HG03135 (cell line): ENCODE measurements at regions not wholly inside any gene's neighbourhood (a gene's known extent, or its start where the extent isn't known, plus 50 kb on each side); places are given as distances from the start of the nearest gene placed in this dataset.

Experiments used
- ATAC-seq: cut with Tn5 transposase; IDR thresholded peaks from one replicate; pipeline ENCODE4 v1.9.1; 2021; ENCODE audit warnings: mild to moderate bottlenecking, moderate library complexity; ENCODE audit not compliant: unreplicated experiment

DNA sequence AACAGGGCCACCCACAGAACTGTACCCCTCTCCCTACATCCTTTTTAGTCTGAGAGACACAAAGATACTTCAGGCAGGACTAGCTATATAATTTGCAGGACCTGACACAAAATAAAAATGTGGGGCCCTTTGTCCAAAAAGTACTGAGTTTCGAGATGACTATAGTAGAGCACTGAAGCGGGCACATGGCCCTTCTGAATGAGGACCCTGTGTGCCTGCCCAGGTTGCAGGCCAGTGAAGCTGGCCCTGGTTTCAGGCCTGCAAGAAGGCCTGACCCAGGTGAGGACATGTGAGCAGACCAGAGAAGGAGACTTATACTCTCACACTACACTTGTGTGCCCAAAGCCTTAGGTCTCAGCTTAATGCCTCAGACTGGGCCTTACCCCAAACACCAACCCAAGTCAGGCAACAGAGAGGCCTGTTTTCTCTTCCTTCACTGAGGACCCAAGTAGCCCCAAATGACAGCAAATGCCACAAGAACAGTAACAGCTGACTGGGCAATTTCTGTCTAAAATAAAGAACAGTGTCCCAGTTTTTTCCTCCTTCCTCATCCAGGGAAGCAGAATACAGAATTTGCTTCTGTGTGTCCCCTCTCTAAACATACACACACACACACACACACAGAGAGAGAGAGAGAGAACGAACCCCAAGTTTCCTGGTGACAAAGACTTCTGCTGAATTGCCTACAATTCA is 100.9 kb upstream of the ARHGEF3 start:
- no peak for ATAC-seq

DNA sequence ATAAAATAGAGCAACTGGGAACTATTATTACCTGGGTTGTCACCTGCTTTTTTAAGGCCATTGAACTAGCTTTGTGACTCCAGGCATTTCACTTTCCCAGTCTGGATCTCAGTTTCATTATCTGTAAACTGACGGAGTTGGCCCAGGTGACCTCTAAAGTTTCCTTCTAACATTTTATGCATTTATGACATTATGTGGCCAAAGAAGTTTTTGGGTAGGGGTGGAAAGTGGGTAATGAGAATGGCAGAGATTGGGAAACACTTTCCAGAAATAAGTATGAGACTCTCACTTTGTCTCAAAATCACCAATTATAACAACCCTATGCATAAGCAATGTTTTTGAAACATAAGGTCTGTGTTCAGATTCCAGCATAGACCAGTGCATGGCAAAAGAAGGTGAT is 99.1 kb upstream of the ARHGEF3 start:
- no peak for ATAC-seq

DNA sequence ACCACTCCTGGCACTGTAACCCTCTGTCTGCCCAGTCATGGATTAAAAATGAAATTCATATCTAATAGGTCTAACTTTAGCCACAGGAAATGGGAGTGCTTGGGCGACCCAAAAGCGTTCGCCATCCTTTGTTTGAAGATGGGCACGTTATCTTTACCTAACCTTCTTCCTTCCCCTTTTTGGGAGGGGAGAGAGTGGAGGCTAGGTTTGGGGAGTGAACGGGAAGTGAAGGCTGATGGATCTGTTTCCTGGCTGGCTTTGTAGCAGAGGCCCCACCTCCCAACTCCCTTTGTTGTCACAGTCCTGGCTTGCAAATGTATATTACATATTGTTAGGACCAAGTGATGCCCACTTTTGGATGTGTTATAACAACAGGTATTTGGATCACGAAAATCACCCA is 98.1 kb upstream of the ARHGEF3 start:
- ATAC-seq, result no peak

DNA sequence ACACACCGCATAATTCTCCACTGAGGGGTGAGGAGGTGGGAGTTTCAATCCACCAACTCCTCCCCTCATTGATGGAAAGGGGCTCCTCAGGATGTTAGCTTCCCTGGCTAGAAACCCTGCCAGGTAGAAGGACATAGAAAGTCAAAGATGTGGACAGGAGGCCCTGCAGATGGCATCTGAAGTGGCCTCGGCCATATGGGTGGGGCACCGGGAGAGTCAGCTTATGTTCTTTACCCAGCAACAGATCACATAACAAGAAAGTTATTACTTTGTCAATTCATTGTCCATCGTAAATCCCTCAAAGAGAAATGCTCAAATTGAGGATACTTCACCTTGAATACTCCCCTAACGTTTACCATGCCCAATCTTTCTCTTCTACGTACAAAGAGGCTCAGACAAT is 97.3 kb upstream of the ARHGEF3 start:
- ATAC-seq, result no peak

- no peak for ATAC-seq
Observed at GRCh38 chr3:56896357-56896756, 94.6 kb upstream of the ARHGEF3 start.

DNA sequence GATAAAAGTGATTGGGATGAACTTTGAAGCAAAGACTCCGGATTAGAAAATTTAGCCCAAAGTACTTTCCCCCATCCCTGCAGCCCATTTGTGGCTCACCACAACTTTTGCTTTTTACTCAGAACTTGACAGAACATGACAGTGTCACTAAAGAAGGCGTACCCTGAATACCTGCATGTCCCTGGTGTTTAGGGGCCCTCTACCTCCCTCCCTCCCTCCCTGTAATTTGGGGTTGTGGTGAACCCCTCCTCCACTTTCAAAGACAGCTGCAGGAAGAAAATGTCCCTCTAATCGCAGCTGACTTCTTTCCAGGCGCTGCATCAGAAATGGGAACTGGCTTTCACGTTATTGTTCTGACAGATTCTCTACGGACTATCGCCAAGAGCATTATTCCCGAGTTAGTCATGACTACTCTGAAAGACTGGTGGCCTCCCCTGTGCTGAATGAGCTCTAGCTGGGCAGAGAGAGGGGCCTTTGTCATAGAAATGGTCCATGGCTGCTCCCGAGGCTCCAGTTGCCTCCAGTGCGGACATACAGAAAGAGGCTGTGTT is 93.2 kb upstream of the ARHGEF3 start:
- ATAC-seq, result no peak

- ATAC-seq, result no peak
Observed at GRCh38 chr3:56890448-56891091, 88.8 kb upstream of the ARHGEF3 start.

- no peak for ATAC-seq
Observed at GRCh38 chr3:56889131-56889530, 87.4 kb upstream of the ARHGEF3 start.

DNA sequence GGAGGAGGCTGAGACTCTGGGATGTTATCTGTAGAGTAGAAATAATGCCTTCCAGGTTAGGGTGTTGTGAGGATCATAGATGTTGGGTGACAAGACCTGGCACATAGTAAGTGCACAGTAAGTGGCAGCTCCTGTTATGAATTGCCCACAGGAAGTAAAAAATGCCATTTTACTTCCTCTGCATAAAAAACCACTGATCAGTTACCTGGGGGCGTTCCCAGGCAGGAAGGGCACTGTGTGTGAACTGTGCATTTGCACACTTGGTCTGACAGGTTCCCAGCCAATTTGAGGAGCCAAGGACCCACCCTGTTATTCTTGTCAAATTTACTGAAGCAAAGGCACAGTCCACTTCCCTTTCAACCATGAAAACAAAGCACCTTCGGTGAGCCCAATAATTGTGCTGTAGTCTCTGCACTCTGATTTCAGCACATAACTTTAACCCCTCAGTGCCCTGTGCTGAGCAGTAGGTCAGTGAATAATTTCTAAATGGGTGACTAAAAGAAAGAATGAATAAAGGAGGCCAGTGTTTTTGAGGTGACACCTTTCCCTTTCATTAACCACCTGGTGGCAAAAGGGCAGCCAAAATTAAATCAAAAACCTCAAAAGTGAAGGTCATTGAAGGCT is 85.8 kb upstream of the ARHGEF3 start:
- no peak for ATAC-seq

DNA sequence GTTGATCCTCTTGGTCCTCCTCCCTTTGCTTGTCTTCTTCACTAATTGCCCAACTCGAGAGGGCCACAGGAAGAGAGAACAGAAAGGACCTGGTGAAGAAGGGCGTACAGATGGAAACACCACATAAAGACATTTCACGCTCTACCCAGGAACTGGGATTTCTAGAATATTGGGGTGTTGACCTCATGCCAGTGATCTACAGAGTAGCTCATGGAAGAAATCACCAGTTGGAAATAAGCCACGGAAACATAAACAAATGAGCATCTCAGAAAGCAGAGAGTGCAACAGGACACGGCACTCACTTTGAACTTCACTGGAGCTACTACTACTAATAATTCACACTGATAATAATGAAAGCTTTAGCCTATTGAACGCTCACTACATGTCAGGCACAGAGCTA is 84.6 kb upstream of the ARHGEF3 start:
- no peak for ATAC-seq

GRCh38 chr3:56885879-56886278 is 84.1 kb upstream of the ARHGEF3 start:
- ATAC-seq, result no peak

DNA sequence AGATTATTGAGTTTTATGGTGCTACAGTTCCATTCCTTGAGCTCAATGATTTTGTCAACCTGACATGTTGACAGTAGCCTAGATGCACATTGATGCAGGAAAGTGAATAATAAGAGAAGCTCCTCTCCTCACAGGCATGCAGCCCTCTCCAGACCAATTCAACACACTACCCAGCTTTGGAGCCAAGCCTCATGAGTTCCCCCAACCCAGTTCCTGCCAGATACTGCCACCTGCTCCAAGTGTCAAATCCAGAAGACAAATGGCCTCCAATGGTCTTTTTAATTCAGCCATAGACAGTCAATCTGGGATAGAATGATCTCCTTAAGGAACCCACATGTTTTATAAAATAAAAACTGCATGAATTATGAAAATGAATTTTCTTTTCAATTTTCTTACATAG is 83.7 kb upstream of the ARHGEF3 start:
- ATAC-seq, result no peak

DNA sequence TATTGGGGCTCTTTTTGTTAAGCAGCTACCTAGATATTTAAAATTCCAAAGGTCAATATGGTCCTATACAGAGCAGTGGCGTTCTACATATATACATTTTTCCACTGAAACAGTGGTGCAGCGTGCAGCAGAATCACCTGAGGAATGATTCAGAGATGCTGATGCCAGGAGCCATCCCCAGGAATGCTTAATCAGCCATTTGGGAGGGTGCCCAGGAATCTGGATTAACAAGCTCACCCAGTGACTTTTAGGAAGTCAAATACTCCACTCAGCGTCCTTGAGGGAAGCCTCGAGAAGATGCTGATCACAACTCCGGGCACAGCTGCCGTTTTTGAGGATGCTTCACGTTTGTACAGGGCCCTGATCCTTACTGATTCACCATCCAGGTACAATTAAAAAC is 82.6 kb upstream of the ARHGEF3 start:
- ATAC-seq, result no peak

DNA sequence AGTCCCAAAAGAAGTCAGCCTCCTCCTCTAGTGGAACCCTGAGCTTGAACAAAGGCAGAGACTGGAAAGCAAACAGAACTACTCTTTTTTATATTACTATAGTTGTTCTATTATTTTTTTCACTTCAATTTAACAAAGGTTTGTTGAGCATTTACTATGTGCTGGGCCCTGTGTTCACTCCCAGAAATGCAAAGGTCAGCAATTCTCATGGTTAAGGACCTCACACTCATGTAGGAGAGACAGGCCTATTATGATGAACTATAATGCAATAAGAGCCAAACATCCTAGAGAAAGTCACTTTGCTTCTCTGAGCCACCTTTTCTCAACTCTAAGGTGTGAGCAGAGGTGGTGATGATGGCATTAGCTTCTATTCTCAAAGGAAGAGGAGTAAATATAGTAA is 82.1 kb upstream of the ARHGEF3 start:
- ATAC-seq, result no peak

DNA sequence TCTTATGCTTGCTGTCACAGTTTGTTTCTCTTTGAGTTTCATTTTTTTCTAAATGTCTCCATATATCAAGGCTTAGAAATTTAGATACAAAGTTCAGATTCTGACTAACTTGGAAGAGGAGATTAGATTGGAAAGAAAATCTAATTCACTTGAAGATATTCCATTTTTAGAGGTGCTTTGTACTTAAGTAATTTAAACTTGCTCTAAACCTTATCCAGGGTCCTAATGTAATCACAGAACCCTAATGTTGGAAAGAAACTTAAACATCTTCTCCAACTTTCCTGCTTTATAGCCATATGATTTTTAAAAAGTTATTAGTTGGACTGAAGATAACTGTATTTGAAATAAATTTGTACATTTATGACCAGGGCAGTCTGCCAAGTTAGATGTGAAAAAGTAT is 81.1 kb upstream of the ARHGEF3 start:
- no peak for ATAC-seq

DNA sequence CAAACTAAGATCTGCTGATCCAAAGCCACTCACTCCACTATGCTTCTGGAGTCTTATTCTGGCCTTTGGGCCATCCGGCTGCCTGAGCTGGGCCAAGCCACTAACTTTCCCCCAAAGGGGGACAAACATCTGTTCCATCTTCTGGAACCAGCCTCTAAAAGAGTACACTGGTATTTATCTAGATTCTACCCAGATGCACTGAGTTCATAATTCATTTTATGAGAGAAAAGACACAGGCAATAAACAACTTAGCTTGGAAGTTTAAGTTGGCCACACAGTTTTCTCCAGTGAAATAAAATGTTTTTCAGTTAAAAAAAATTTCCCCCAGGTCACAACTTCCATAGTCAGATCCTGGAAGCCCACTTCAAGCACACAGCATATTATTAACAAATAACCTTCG is 80.1 kb upstream of the ARHGEF3 start:
- no peak for ATAC-seq

DNA sequence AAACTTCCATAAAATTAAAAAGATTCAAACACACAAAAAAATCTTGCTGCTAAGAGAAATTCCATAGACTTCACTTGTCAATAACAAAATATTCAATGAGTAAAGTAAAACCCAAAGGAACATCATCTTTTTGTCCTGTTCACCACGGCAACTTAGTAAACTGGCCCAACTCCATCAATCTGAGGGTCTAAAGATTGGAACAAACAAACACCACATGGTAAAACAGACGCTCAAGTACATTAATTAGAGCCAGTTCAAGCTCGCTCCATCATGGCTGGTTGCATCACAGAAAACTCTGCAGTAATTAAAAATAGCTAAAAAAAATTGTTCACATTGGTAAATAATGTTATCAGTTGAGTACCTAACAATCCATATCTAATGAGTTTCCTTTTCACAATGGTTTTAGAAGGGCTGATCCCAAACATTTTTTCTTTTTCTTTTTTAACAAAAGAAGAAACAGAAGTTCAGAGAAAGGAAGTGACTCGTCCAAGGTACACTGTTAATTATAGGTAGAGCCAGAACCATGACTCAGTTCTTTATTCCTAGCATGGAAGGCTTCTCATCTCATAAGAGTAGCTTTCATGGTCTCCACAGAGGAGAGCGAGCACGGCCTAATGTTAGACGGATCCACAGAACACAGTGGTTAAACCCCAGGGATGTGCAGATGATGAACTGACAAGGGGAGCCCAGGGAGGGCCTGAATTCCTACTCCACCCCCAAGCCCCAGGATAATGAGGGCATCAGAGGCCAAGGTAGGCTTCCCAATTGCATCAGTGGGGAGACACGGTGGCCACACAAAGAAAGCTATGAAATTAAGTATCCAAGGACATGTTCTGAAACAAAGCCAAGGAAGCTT is 79.2 kb upstream of the ARHGEF3 start:
- ATAC-seq, result no peak

DNA sequence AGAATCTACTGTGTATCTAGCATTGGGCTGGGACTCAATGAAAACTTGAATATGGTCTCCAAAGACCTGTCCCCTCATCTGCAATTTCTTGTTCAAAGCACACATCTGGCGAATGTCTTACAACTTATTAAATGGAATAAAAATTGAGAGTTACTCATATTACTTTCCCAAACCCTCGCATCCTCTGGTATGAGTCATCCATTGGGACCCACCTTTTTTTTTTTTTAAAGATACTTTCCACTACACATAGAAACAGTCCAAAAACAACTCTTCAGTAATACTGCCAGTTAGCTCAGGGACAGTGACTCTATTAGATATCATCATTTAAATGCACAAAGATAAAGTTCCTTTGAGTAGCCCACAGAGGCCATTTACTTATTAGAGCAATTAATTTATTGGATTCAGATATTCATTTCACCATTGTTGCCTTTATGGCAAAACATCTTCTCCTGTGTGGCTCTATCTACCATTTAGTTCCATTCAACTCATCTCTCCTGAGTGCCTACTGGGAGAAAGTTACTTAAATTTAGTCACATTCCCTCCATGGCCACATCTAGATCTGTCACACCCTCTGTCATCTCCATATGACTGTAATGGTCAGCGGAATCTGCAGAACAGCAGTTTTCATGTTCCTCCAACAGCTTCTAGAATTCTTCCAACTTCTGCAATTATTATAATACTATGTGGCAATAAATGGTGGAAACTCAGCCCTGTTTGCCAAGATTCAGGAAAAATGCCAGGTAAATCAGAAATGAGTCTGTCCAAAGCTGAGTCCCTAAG is 77.9 kb upstream of the ARHGEF3 start:
- no peak for ATAC-seq

DNA sequence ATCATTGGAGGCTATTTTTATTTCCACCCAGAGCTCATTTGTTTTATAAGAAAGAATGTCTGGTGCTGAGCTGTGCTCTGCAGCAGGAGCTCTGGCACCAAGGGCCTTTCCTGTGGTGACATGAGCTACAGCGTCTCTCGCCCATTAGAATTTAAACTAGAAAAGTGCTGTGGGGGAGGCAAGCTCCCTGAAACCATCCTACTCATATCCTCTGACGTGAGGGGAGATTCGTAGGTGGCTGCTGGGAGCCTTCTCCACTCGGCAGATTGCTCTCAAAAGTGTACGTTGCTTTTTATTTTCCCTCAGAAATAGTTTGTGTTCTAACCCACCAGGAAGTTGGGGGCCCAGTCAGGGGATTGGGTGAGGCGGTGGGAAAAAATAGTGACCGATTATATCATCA is 76.3 kb upstream of the ARHGEF3 start:
- no peak for ATAC-seq

GRCh38 chr3:56876916-56877315 is 75.2 kb upstream of the ARHGEF3 start:
- no peak for ATAC-seq

DNA sequence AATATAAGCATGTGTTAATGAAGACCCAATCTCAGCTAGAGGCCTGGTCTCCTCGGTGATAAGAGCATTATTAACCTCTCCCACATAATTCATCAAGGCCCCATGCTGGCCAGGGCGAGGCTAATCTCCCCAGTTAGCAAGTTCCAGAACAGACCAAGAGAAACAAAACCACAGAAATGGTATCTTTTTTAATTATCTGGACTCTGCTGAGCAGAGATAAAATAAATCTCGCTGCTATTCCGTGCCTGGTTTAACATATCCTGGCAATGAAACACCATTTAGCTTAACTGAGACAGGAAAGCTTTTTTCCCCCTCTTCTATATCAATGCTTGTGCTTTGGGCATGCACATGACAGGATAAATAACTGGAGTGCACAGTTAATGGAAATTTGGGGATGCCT is 72.5 kb upstream of the ARHGEF3 start:
- ATAC-seq, result no peak
